MM.1S (cell line): ENCODE measurements at regions not wholly inside any gene's neighbourhood (a gene's known extent, or its start where the extent isn't known, plus 50 kb on each side); places are given as distances from the start of the nearest gene placed in this dataset.

Source experiments
- EZH2phosphoT487 ChIP-seq: fragments of 300-600 bp; sonication (generic); IDR thresholded peaks from 2 replicates; pipeline ENCODE4 v1.6.1; 2018; ENCODE audit warnings: antibody characterized with exemption, low read length
- TF ChIP-seq, protein P1 (sequence below): fragments of 300-600 bp; sonication (generic); IDR thresholded peaks from 2 replicates; pipeline ENCODE4 v1.5.1; 2016; ENCODE audit warnings: antibody characterized with exemption, low read length, mixed read lengths

DNA sequence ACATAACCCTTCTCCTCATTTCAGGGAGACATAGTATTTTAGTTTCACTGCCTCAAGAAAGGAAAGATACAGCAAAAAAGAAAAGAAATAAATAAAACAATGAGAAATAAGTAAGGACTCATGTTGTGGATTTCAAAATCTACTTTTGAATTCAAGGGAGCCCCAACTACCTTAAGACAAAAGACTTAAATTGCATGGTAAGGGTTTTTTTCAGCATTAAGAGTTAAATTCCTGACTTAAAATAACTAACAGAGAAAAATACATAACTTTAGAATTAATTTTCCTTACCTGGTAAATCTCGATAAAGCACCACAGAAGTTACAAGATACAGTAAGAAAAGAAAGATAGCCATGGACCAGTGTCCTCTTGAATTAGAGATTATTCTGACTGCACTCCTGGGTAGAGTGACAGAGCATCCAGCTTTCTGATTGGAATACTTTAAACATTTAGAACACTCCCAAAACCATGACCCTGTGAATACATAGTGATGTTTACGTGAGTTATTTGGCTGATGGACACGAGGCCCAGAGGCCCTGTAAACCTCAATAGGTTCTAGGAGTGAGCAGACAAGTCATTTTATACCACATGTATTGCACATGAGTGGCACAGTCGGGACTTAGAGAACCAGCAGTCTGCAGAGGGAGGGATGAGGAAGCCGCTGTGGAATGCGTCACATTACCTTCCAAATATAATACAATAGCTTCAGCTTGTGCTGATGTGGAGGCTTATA lies 292.5 kb upstream of the SEMA3C start:
- TF ChIP-seq, protein P1, sequence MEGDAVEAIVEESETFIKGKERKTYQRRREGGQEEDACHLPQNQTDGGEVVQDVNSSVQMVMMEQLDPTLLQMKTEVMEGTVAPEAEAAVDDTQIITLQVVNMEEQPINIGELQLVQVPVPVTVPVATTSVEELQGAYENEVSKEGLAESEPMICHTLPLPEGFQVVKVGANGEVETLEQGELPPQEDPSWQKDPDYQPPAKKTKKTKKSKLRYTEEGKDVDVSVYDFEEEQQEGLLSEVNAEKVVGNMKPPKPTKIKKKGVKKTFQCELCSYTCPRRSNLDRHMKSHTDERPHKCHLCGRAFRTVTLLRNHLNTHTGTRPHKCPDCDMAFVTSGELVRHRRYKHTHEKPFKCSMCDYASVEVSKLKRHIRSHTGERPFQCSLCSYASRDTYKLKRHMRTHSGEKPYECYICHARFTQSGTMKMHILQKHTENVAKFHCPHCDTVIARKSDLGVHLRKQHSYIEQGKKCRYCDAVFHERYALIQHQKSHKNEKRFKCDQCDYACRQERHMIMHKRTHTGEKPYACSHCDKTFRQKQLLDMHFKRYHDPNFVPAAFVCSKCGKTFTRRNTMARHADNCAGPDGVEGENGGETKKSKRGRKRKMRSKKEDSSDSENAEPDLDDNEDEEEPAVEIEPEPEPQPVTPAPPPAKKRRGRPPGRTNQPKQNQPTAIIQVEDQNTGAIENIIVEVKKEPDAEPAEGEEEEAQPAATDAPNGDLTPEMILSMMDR: no peak
- no peak for TF ChIP-seq EZH2phosphoT487
